IMR-90 (cell line): ENCODE measurements at regions not wholly inside any gene's neighbourhood (a gene's known extent, or its start where the extent isn't known, plus 50 kb on each side); places are given as distances from the start of the nearest gene placed in this dataset.

ENCODE experiments used
- ATAC-seq: fragments of 200-7000 bp; cut with Tn5 transposase; 2 replicates; pipeline ENCODE4 v1.9.1; 2020; ENCODE audit warnings: low read depth, mild to moderate bottlenecking, moderate library complexity
- BruUV-seq: library from RNA; stranded (reverse); fragments of 400-500 nt; replicated peaks from 2 replicates; lab custom pipeline; 2021; lab: Mats Ljungman, UMichigan
- CTCF ChIA-PET: fragments of 300-600 bp; formaldehyde crosslinking; extraction: SDS; loops from one replicate; lab custom pipeline; 2021; ENCODE audit warnings: antibody characterized with exemption; lab: Yijun Ruan, JAX
- POLR2A ChIA-PET: fragments of 300-600 bp; sonication (Branson Sonifier 250); formaldehyde crosslinking; loops from one replicate; lab custom pipeline; 2022; ENCODE audit warnings: antibody characterized with exemption; ENCODE audit not compliant: unreplicated experiment; lab: Charles Lee
- DNase-seq: peaks from one replicate; pipeline ENCODE4 v3.0.0; 2013
- H2AFZ ChIP-seq: replicated peaks from 2 replicates; pipeline ENCODE3; 2013; ENCODE audit warnings: low read length, mild to moderate bottlenecking; ENCODE audit not compliant: poor library complexity
- H2AK5ac ChIP-seq: 2 replicates; pipeline ENCODE4 v1.6.1; 2013; ENCODE audit warnings: low read depth, low read length, inconsistent platforms
- H2AK9ac ChIP-seq: replicated peaks from 2 replicates; pipeline ENCODE3; 2013; ENCODE audit warnings: mild to moderate bottlenecking, low read depth, low read length, moderate library complexity; ENCODE audit not compliant: poor library complexity
- H2BK120ac ChIP-seq: 2 replicates; pipeline ENCODE4 v1.6.1; 2013; ENCODE audit warnings: low read depth, low read length, inconsistent platforms
- H2BK15ac ChIP-seq: 3 replicates; pipeline ENCODE4 v1.6.1; 2013; ENCODE audit warnings: low read depth, low read length, inconsistent platforms
- H2BK20ac ChIP-seq: 2 replicates; pipeline ENCODE4 v1.6.1; 2013; ENCODE audit warnings: low read depth, mild to moderate bottlenecking, inconsistent platforms, low read length, moderate library complexity
- H2BK5ac ChIP-seq: 2 replicates; pipeline ENCODE4 v1.6.1; 2013; ENCODE audit warnings: mild to moderate bottlenecking, low read depth, low read length, inconsistent platforms; ENCODE audit not compliant: poor library complexity, severe bottlenecking
- H3K14ac ChIP-seq: replicated peaks from 2 replicates; pipeline ENCODE4 v1.6.1; 2013; ENCODE audit warnings: low read depth, low read length, inconsistent platforms
- H3K18ac ChIP-seq: 2 replicates; pipeline ENCODE4 v1.6.1; 2013; ENCODE audit warnings: low read depth, low read length, control low read depth
- H3K23ac ChIP-seq: 2 replicates; pipeline ENCODE4 v1.6.1; 2013; ENCODE audit warnings: low read depth, low read length, inconsistent platforms
- H3K27ac ChIP-seq: 2 replicates; pipeline ENCODE4 v1.5.1; 2013; ENCODE audit warnings: mild to moderate bottlenecking, control low read depth, low read length; ENCODE audit not compliant: insufficient read depth
- H3K27me3 ChIP-seq: 2 replicates; pipeline ENCODE4 v1.6.1; 2013; ENCODE audit warnings: low read length; ENCODE audit not compliant: control insufficient read depth, insufficient read depth
- H3K36me3 ChIP-seq: 2 replicates; pipeline ENCODE4 v1.6.1; 2013; ENCODE audit warnings: low read length, mixed read lengths; ENCODE audit not compliant: control insufficient read depth, insufficient read depth
- H3K4ac ChIP-seq: 2 replicates; pipeline ENCODE4 v1.6.1; 2013; ENCODE audit warnings: low read depth, low read length, inconsistent platforms
- H3K4me1 ChIP-seq: 2 replicates; pipeline ENCODE4 v1.6.1; 2013; ENCODE audit warnings: low read length, mixed read lengths; ENCODE audit not compliant: control insufficient read depth, insufficient read depth
- H3K4me2 ChIP-seq: 2 replicates; pipeline ENCODE4 v1.6.1; 2013; ENCODE audit warnings: low read depth, mild to moderate bottlenecking, control low read depth, low read length, moderate library complexity
- H3K4me3 ChIP-seq: 2 replicates; pipeline ENCODE4 v1.5.1; 2013; ENCODE audit warnings: low read depth, mild to moderate bottlenecking, control low read depth, low read length, moderate library complexity; ENCODE audit not compliant: insufficient read depth
- H3K56ac ChIP-seq: 2 replicates; pipeline ENCODE4 v1.6.1; 2013; ENCODE audit warnings: low read length, inconsistent platforms; ENCODE audit not compliant: insufficient read depth; ENCODE audit errors: extremely low read depth
- H3K79me1 ChIP-seq, 2 experiments: 2 replicates each; pipeline ENCODE4 v1.6.1; 2013; ENCODE audit warnings: low read length in 2 of 2, inconsistent platforms in 1 of 2, low read depth in 1 of 2
- H3K9ac ChIP-seq: 2 replicates; pipeline ENCODE4 v1.6.1; 2013; ENCODE audit warnings: low read depth, low read length, control low read depth
- H3K9me1 ChIP-seq: 2 replicates; pipeline ENCODE4 v1.6.1; 2013; ENCODE audit warnings: low read length, inconsistent platforms; ENCODE audit not compliant: insufficient read depth
- H3K9me3 ChIP-seq: 2 replicates; pipeline ENCODE4 v1.6.1; 2013; ENCODE audit warnings: low read length; ENCODE audit not compliant: control insufficient read depth, insufficient read depth
- H4K20me1 ChIP-seq: 2 replicates; pipeline ENCODE4 v1.6.1; 2013; ENCODE audit warnings: low read length, inconsistent platforms; ENCODE audit not compliant: insufficient read depth
- H4K5ac ChIP-seq: 2 replicates; pipeline ENCODE4 v1.6.1; 2013; ENCODE audit warnings: mild to moderate bottlenecking, low read depth, low read length, control low read depth
- H4K8ac ChIP-seq, 2 experiments: 2 replicates each; pipeline ENCODE4 v1.6.1; 2013; ENCODE audit warnings: low read depth in 2 of 2, low read length in 2 of 2, control low read depth in 1 of 2, inconsistent platforms in 1 of 2
- H4K91ac ChIP-seq: 2 replicates; pipeline ENCODE4 v1.6.1; 2013; ENCODE audit warnings: low read depth, low read length, inconsistent platforms; ENCODE audit not compliant: insufficient read depth
- CEBPB ChIP-seq: IDR thresholded peaks from 2 replicates; pipeline ENCODE4 v1.6.1; 2012; ENCODE audit warnings: low read depth, low read length, improper control_type of control experiment
- RFX5 ChIP-seq: IDR thresholded peaks from 2 replicates; pipeline ENCODE4 v1.8.0; 2012; ENCODE audit warnings: low read depth, mild to moderate bottlenecking, low read length, moderate library complexity
- WGBS, 2 experiments: methylation state at CpG; one replicate each; pipeline versions ENCODE4 v1.1.5 to v1.1.7; 2013; ENCODE audit warnings: missing lambda C conversion rate in 2 of 2; ENCODE audit not compliant: insufficient read length in 1 of 2; ENCODE audit errors: extremely low coverage in 2 of 2; 5-methylcytosine and 5-hydroxymethylcytosine counted together
- dilution Hi-C: fragments of 300-500 bp; cut with HindIII; formaldehyde crosslinking; loops from one replicate; pipeline ENCODE4 v1.14.3; 2018; ENCODE audit warnings: low sequenced_read_pairs; ENCODE audit not compliant: unreplicated experiment
- in situ Hi-C: fragments of 300-500 bp; cut with MboI; formaldehyde crosslinking; loops from 3 replicates; pipeline ENCODE4 v1.14.3; 2019; ENCODE audit warnings: low sequenced_read_pairs, inconsistent platforms, mixed read lengths
- intact Hi-C: fragments of 100-400 bp; cut with micrococcal nuclease; formaldehyde crosslinking; loops from 2 replicates; pipeline ENCODE4 v1.10.0; 2022

- dilution Hi-C loops (no loop called here), in situ Hi-C loops (no loop called here), intact Hi-C loops (no loop called here)
- Histone ChIP-seq H3K27me3 (no peaks in the 10 kb centered on the region), H2BK15ac (no peak overlapping the region), H2BK20ac (no peak overlapping the region), H3K18ac (no peak overlapping the region), H3K4me1 (peaks cover 3% of the 10 kb centered on the region; the same call in 1 of the 2 replicates), H3K4me2 (no peak overlapping the region), H4K91ac (no peak overlapping the region), H3K36me3 (no peaks in the 10 kb centered on the region), H3K56ac (no peak overlapping the region), H2BK5ac (no peak overlapping the region), H3K9me1 (no peaks in the 10 kb centered on the region), H2AK9ac (no peak overlapping the region), H2AFZ (no peak overlapping the region), H4K5ac (no peak overlapping the region), H3K9ac (no peak overlapping the region), H3K14ac (no peak overlapping the region), H3K27ac (no peak overlapping the region), H3K4me3 (no peak overlapping the region), H4K8ac (no peak overlapping the region), H4K20me1 (no peaks in the 10 kb centered on the region), H3K9me3 (peaks cover 2% of the 10 kb centered on the region), H2BK120ac (no peak overlapping the region), H3K79me1 (no peaks in the 10 kb centered on the region), H3K4ac (no peak overlapping the region), H2AK5ac (no peak overlapping the region), H3K23ac (no peak overlapping the region)
- no peak for DNase-seq
- CTCF ChIA-PET = no interaction called here
- WGBS, 2 experiments = no CpG with 5 or more reads among the region's 1 CpG
- no TSS peak for BruUV-seq
- no peak for ATAC-seq
- TF ChIP-seq CEBPB = peak; percentile 53
- no peak for TF ChIP-seq RFX5
- POLR2A ChIA-PET = no interaction called here
Measured at GRCh38 chr13:67557118-67557517, 327.0 kb upstream of the PCDH9 start.
